HG03439 (cell line): ENCODE measurements at regions not wholly inside any gene's neighbourhood (a gene's known extent, or its start where the extent isn't known, plus 50 kb on each side); places are given as distances from the start of the nearest gene placed in this dataset.

Experiments used
- ATAC-seq: cut with Tn5 transposase; IDR thresholded peaks from one replicate; pipeline ENCODE4 v1.9.1; 2021; ENCODE audit warnings: mild to moderate bottlenecking, moderate library complexity; ENCODE audit not compliant: unreplicated experiment

DNA sequence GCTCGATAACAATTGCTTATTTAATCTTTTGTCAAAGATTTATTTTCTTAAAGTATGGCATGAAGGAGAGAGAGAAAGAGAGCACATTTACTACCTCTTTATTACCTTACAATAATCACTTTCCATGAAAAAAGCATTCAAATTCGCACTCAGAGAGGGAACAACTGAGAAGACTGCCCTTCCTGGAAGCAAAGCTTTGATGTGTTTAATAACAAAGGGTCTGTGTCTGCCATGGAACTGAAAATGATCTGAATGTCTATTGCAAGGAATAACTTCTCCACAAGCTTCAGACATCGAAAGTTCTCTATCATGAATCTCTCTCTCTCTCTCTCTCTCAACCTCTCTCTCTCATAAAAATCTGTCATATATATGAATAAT lies 308.9 kb downstream of the HDGFL1 start:
- no peak for ATAC-seq

DNA sequence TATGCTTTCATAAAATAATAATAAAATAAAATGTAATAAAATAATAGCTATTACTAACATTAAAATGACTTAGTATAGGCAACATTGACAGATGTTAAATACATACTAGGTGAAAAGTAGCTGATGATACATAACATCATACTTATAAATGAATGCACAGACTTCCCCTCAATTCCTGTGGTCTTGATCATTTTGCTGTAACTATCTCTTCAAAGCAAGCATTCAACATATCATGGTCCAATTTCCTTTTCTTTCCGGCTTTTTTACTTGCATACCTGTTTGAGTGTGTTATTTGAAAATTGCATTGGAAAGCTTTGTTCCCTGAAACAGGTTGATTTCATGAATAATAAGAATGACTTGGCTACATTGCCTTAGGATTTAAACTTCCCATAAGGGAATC lies 309.3 kb downstream of the HDGFL1 start:
- no peak for ATAC-seq

DNA sequence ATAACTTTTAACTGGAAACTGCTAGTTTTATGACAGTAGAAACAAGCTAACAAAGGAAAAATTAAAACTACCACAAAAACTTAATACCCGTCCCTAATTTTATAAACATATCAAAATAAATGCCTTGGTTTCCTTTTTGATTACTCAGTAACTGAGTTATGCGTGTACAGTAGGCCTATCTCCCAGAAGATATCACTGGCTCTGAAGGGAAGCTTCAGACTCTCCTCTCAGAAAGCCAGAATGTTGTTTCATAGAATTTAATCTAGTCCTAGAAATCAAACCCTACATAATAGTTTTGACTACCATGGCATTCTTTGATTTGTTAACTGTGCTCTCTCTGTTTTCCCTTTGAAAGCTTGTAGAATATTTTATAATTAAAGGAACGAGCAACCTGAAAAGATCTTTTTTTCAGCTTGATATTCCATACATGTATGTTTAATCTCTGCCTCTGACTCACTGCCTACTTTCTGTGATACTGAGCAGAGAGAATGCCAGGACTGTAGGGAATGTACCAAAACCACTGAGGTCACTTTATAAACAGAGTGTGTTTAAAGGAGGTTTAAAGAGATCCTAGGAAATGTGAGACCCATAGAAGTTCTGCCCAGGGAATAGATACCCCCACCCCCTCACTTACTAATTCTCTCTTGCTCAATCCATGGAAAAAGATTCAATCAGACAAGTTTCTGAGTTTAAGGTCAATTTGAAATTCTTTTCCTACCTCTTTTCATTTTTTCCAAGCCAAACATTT lies 311.5 kb downstream of the HDGFL1 start:
- no peak for ATAC-seq

DNA sequence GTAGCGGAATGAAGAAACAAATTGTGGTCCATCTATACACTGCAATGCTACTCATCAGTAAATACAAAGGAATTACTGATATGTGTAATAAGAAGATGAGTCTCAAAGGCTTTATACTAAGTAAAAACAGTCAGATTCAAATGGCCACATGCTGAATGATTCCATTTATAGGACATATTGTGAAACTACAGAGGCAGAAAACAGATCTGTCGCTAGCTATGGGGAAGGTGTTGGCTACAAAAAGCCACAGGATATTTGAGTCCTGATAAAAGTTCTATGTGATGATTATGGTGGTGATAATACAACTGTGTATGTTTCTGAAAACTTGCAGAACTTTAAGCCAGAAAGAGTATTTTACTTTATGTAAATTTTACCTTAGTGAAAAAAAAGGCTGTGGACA lies 313.2 kb downstream of the HDGFL1 start:
- ATAC-seq, result no peak

DNA sequence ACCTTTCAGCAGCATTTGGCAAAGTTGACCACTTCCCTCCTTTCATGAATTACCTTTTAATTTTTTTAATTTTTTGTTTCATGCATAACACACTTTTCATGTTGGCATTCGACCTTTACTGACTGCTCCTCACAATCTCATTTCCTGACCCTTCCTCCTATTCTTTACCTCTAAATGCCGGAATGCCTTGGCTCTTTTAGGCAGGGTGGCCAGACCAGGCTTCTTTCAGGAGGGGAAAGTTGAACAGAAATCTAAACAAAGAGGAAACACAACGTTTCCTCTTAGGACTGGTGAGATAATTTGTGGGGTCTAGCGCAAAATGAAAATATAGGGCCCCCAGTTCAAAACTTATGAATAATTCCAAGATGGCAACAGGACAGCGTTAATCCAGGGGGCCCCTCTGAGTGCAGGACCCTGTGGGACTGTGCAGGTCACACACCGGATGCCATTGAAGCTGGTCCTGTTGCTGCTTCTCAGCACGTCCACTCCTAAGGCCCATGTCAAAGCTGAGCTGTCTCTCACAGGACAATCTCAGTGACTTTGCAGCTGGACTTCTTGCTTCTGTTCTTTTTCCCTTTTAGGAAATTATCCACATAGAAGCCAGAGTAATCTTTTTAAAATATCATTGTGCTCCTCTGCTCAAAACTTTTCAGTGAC lies 313.8 kb downstream of the HDGFL1 start:
- ATAC-seq, result no peak

DNA sequence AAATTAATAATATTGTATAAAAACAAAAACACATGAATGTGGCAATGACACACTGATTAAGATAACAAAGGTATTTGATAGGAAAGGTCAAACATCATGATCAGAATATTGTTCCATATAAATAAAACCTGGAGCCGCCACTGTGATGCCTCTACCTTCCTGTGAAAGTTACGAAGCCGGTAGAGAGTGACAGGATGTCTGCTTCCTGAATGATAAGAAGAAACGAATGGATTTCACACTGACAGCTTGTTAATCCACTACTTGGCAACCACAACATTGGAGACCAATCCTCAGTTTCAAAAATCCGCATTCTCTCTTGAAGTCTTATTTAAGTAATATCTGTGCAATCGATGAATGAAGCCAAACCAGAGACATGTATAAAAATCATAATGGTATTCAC lies 315.1 kb downstream of the HDGFL1 start:
- ATAC-seq, result no peak

DNA sequence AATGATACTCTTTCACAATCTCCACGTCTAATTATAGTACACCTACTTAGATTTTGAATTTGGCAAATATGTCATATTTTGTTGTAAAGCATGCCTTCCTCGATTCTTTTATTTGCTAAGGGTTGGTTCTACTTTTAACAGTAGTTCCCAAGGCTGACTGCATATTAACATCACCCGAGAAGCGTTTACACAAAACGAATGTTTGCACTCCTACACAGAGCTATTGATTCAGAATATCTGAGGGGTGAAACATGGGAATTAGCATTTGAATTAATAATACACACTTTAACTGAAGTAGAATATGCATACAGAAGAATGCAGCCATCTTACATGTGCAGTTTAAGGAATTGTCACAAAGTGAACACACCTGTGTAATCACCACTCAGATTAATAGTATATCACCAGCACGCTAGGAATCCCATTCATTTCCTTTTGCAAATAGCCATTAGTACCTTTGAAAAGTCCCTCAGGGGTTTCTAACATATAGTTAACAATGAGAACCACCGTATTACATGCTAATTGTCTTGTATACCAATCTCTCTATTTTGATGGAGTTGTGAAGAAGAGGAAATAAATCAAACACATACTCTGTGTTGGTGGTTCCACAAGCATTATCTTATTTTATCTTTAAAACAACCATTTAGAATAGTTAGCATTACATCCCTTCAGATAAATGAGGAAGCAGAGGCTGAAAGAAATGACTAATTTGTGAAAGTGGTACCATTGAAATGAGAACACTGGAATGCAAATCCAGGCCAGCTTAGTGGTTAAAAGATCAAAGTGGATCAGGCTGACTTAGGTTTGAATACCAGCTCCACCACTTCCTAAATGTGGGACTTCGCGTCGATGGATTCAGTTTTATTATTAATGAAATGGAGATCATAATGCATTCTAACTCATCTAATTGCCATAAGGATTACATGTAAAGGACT lies 317.6 kb downstream of the HDGFL1 start:
- no peak for ATAC-seq

DNA sequence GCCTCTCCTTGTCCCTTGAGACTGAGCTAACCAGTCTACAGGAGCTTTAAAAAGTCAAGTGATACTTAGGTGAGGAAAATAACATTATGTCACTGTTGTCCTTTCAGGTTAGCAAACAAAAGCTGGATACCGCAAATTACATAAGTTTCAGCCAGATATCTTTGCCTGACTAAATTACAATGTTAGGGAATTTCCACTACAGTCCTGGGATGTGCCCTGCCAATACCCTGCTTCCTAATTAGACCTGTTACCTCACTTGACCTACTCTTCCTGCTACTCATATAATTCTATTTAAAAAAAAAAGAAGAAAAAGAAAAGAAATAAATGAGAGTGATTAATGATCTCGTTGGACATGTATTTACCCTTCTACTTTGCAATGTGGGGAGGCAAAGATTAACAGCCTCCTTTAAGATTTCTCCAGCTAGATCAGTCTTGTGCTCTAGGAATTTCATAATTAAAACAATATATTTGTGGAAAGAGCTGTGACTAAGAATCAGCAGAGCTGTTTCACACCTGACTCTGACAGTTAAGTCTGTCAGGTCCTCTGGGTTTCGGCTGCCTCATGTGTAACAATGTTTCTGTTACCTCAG lies 318.9 kb downstream of the HDGFL1 start:
- no peak for ATAC-seq

DNA sequence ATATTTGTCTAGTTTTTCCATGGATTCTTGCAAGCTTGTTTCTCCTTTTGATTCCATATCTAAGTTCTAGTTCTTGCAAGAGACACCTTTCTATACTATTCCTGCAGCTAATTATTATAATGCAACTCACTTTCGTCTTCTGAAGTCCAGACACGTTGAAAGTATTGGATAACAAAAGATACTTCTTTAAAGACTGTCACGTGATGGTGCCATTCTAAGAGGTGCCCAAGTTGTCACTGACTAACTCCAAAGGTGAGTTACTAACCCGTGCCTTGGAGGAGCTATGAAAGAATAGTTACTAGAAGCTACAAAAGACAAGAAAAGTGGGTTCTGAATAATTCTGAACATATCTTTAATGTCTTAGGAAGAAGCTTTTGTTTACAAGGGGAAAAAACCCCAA lies 322.6 kb downstream of the HDGFL1 start:
- no peak for ATAC-seq

DNA sequence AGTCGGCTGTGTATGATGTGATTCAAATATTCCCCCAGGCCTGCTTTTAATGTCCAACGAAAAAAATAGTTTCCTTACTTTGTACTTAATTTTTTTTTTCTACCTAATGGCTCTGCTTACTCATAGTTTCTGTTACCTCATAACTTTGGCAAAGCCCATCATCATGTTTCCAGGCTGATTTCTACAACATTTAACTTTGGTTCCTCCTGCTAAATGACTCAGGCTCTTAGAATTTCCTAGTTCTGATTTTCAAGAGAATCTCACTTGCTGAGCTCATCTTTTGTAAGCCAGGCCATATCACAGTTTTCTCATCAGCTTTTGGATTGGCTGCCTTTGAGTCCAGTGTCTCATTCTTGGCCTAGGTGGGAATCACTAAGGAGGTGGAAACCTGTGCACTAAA lies 323.1 kb downstream of the HDGFL1 start:
- ATAC-seq, result no peak

DNA sequence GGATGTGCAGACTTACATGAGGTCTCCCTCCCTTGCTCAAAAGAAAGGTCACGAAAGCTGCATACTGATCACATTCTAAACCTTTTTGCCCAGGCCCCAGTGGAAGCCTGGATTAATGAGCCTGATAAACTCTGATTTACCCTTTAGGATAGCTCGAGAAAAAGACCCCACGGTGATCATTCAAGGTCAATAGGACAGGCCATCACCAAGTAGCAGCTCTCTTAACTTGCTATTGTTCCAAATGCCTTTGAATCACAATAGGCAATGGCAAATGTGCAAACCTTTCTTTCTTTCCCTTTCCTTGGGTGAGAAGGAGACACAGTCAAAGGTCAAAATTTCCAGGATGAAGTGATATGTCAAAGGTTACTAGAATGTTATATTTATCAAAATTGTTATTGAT lies 327.3 kb downstream of the HDGFL1 start:
- ATAC-seq, result no peak

DNA sequence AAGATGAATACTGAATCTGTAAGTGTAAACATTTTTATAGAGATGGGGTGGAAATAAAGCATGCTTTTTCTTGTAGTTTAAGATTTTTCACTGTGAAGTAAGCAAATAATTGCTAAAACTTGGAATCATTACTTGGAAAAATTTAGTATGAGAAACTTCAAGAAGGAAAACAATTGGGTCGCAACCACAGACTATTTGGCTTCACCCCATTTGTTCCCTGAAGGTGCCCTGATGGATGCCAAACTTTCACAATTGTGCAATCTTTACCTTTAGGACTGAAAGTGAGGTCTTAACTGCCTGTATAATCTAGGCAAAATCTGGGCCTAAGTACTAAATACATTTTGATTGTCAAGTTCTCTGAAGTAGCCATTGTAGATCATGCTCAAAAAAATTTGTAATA lies 330.1 kb downstream of the HDGFL1 start:
- ATAC-seq, result no peak

DNA sequence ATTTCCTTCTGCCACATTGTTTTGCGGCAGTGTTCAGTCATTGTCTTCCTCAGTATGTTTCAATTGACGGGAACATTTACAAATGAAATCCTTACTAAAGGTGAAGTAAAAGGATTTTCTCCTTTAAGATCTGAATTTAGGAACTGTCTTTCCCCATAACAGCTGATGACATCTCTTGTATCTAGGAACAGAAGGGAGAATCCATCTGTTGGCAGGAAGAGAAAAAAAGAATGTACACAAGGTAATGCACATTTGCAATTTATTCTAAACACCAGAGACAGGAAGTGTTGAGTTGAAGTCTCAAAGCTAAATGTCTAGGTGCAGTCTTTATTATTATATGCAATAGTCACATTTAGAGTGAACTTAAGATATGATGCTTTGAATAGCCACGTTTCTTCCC lies 334.5 kb downstream of the HDGFL1 start:
- ATAC-seq, result no peak

DNA sequence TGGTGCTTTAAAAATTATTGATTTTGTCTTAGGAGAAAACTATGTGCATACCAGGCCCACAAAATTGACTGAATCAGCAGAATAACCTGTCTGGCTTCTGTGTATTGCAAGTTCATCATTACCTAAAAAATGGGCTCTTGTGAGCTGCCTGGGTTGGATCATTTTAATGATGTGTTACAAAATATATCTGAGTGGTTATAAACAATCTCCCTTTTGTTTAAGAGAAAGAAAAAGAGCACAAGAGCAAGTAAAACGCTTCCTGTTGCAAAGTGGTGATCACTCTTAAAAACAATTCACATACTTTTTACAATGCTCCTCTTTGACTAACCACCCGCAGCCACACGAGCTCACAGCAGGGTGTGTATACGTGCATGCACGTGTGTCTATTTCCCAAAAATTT lies 335.1 kb downstream of the HDGFL1 start:
- no peak for ATAC-seq

DNA sequence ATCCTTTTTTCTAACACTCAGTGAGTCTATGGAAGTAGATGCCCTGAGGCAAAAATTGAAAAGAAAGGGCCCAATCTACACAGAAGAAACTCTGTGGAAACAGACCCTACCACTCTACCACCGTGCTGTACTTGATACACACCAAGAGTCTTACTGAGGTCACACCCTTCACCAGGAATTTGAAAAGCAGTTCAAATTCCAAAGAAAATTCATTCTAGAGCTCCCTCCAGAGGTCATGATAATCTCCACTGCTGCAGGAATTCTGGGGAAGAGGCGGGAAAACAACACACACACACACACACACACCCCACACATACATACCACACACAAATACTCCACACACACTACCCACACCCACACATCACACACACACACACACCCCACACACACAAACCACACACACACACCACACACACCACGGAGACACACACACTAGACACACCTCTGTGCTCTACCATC lies 336.8 kb downstream of the HDGFL1 start:
- ATAC-seq, result no peak

DNA sequence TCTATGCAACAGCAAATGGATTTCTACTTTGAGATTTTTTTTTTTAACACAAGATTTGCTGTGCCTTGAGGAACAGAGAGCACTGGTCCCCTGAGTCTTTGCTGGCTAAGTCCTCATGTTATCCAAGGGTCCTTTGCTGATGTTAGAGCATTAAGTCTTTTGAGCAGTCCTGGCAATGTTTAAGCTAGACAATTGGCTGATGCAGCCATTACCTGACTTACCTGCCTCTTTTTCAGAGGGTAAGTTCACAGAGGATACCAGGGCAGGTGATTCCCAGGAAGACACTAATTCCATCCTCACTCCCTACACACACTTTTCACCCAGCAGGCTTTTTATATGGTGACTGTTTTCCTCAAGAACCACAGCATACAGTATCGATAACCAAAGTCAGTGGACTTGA lies 337.7 kb downstream of the HDGFL1 start:
- no peak for ATAC-seq

DNA sequence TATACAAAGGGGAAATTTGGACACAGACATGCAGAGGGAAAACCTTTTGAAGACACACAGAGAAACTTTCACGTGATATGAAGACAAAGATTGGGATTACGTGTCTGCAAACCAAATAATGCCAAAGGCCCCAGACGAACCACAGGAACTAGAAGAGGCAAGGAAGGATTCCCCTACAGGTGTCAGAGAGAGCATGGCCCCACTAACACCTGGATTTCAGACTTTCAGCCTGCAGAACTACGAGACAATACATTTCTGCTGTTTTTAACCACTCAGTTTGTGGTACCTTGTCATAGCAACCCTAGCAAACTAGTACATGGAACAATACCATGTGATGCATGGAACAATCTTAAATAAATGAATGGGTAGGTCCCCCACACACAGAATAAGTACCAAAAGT lies 341.0 kb downstream of the HDGFL1 start:
- no peak for ATAC-seq

DNA sequence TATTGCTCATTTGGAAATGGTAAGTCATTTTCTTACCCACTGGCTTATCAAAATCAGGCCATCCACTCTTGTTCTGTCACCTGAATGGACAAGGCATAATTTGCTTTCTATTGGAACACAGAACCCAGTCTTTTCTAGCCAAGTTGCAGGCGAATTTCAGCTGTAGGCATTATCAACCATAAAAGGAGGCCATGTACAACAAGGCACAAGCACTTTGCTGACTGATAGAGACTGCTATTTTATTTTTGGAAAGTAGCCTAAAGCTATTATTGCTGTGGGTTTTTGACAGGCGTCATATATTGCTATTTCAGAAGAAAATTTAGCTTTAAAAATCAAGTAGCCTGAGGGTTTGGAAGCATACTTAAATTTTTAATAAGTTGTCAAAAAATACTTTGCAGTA lies 344.2 kb downstream of the HDGFL1 start:
- no peak for ATAC-seq

DNA sequence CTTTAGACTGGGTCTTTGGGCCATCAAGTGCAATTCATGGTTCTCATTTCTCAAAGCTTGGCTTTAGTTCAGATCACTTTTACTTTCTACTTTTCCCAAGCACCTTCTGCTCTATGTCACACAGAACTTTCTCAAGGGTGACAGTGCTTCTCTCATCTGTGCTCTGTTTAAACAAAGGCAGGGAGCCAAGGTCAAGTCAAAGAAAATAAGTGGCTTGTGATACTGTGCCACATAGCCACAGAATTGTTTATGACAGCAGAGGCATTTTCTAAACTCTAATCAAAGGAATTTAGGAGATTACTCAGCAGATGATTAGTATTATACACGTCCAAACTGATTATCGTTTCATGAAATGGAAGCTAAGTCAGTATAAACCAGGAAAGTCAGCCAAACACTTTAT lies 348.0 kb downstream of the HDGFL1 start:
- ATAC-seq, result no peak

DNA sequence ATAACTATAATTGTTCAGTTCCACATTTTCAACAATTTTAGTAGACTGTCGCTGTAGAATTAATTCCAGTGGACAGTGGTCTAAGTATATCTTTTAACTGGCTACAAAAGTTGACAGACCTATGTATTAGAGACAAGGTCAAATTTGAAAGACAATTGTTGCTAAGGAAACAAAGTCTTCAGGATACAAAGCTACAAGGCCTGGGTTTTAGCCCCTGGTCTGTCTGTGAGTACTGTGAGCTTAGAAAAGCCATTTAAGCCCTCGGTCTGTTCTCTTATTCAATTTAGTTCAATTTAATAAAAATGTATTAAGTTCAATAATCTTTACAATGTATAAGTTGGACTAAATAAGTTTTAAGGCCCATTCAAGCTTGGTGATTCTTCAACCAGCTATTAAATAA lies 352.5 kb downstream of the HDGFL1 start:
- ATAC-seq, result no peak

DNA sequence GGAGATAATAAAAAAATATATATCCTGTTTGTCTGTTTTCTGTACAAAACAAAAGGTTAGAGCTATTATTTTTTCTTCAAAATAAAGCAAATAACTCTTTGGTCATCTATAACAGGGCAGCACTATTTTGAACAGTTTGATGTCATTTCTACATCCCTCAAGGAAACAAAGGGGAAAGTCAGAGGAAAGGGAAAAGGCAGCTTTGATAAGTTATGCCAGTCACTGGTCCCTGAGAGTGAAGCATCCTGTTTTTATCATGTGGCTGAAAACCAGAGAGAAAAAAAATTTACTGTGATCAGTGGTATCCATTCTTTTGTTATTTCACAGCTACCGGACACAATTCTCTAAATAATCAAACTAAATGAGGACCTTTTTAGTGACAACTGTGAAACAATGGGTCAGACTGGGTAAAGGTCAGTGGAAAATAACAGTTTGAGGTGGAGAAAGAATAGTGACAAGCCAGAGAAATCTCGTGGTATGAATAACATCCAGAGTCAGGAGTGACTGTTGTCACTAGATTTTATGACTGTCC lies 356.0 kb downstream of the HDGFL1 start:
- ATAC-seq, result no peak
